ENCODE measurements at regions not wholly inside any gene's neighbourhood (a gene's known extent, or its start where the extent isn't known, plus 50 kb on each side); places are given as distances from the start of the nearest gene placed in this dataset.
"Not testable (repeated sequence)": the region's sequence is repeated elsewhere in the genome, so short reads cannot be mapped to it uniquely, and the experiment has no call there.

DNA sequence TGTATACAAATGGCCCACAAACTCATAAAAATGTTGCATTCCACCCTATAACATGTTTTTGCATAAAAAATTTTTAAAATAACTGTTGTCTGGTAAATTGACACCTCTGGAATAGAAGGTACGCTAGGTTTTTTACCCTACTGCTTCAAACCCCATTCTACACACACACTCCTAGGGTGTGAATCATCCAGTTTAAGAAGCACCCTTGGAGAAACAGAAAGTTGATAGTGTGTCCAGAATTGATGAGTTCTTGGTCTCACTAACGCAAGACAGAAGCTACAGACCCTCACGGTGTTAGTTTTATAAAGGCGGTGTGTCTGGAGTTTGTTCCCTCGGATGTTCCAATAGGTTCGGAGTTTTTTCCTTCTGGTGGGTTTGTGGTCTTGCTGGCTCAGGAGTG lies 158.5 kb downstream of the KLRB1 start:
- no peak for DNase-seq

DNA sequence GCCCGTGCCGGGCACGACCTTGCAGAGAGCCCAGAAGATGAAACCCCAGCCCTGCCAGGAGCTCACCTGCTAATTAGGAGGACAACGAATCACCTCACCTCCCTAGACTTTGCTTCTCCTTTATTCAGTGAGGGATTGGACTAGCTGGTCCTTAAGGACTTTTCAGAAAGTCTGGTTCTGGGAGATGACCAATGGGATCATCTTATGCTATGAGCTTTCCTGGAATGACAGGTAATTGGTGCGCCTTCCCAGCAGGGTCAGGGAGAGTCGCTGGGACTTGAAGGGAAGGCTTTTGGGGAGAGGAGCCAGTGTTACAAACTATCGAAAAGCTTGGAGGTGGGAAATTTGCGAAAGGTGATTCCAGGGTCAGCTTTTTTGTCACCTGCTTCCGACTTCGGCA lies 159.1 kb downstream of the KLRB1 start:
- DNase-seq = not testable (repeated sequence)

DNA sequence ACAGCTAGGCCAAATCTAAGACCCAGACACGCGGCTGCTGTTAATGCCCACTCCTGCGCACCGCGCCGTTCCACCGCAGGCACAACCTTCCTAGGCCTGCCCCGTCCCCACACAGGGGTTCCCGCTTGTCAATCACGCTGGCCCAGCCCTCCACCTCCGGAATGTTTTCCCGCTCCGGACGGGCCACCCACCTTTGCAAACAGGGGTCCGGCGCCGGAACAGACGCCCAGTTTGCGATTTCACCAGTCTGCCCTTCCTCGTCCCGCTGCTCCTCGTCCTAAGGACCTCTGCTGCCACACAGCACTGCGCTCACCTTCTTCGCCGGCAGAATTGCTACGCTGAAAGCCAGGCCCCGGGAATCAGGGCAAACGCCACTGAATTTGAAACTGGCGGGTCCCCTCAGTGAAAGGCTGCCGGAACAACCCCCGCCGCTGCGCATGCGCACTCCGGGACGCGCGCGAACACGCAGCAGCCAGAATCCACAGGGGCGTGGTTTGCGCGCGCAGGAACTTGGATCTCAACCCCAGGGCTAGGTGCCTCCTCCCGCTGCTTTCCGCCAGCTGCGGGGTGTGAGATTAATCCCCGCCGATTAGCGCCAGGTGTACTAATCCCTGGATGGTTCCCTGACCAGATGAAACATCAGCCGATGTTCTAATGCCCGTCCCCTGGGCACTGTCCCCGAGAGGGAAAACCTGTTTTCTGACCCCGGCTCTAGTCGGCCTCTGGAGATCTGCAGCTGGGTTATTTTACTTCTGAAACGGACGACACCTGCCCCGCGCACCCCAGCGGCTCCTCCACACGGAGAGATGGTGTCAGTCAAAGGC lies 159.7 kb downstream of the KLRB1 start:
- DNase-seq = peak; percentile 72

DNA sequence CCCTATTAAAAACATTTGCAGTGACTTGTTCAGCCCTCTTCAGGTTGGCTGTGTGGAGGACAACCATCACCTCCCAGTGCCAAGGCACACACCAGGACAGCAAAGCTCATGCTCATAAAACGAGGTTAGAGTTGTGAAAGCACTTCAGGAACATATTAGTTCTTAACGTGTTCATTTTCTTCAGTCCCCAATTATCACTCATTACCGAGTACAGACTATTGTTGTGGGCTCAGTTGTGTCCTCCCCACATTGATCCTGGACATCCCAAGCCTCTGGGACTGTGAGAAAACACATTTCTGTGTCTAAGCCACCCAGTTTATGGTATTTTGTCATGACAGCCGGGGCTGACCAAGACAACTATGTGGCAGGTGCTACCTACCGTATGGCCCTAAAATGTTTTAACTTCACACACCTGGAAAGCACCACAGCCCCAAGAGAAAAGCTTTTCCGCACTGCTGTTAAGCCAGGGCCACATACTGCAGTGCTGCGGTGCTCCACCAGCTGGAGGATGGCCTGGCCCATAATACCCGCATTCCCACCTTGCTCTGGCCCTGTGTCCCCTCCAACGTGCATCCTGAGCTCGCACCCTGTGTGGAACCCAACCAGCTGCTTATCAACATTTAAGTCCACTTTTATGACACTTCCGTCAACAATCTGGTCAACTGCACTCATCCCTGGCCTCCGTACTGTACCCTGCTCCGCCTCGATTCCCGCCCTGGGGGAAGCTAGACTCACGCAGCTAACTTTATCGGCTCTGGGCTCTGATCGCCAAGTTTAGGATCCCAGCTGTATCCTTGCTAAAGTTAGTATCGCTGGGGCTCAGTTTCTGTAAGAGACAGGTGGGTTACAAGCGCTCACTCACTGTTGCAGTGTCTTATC lies 160.6 kb downstream of the KLRB1 start:
- DNase-seq = not testable (repeated sequence)

DNA sequence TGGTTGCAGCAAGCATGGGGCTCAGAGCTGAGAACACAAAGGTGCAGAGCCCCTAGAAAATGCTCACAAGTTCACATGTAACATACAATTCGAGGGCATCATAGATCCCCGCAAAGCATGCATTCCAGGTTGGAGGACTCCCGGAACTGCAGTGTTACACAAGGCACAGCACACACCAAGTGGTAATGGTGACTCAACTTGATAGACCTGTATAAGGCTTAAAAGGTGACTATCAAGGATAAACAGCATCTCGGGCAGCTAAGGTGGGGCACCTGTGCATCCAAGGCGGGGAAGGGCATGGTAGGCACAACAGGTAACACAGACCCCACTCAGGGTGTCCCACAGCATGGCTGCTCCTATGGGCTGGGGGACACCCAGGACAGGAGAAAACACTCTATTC lies 167.3 kb downstream of the KLRB1 start:
- DNase-seq = not testable (repeated sequence)

DNA sequence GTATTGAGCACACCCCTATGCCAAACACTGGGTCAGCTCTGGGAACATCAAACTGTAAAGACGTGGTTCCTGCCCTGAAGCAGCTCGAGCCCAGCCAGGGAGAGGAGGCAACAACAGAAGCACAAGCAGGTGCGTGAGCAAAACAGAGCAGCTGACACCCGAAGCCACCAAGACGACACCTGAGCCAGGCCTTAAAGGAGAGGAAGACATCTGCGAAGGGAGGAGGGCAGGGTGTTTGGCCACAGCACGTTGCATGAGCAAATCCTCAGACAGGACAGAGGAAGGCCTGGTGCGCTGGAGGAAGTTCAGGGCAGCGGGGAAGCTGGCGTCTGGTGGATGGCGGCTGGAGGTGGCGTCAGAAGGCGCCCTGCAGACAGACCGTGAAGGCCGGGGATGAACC lies 172.0 kb downstream of the KLRB1 start:
- not testable (repeated sequence) for DNase-seq

DNA sequence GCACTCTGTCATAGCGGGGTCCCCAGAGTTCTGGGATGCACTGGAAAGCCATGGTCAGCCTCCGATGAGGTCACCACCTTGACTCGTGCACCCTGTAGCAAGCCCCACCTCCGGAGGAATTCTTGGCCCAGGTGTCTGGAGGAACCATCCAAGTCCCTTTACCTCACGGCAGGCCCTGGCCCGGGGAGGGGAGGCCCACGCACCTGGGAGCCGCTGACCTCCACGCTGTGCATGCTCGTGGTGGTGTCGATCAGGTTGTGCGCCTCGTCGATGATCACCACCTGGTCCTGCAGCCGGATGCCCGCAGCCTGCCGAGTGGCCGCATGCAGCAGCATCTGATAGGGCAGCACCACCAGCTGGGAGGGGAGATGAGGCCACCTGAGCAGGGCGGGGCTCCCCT lies 177.3 kb downstream of the KLRB1 start:
- not testable (repeated sequence) for DNase-seq

DNA sequence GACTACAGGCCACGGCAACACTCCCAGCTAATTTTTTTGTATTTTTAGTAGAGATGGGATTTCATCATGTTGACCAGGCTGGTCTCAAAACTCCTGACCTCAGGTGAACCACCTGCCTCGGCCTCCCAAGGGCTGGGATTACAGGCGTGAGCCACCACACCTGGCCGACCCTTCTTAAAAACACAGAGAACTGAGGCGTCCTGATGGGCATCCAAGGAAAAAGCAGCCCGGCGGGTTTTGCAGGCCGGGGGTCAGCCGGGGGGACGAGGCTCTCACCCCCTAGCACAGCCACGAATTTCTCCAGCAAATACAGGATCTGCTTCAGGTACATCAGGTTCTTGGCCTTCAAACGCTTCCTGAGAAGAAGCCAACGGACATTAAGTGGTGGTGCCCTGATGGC lies 178.9 kb downstream of the KLRB1 start:
- DNase-seq = not testable (repeated sequence)

DNA sequence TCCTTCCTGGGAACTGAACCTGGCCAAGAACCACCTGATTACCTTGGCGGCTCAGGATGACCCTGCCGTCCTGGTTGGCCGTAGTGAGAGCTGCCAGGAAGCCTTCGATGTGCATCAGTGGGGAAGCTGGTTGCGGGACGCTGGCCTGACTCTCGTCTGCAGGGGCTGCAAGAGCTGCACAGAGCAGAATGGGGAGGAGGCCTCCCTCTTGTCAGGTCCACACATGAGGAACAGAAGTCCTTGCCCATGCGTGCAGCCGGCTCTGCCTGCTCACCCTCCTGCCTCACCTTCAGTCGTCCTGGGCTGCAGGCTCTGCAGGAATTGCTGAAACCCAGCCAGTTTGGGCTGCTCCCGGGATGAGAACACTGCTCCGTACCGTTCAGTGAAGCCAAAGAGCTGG lies 182.3 kb downstream of the KLRB1 start:
- DNase-seq = not testable (repeated sequence)

DNA sequence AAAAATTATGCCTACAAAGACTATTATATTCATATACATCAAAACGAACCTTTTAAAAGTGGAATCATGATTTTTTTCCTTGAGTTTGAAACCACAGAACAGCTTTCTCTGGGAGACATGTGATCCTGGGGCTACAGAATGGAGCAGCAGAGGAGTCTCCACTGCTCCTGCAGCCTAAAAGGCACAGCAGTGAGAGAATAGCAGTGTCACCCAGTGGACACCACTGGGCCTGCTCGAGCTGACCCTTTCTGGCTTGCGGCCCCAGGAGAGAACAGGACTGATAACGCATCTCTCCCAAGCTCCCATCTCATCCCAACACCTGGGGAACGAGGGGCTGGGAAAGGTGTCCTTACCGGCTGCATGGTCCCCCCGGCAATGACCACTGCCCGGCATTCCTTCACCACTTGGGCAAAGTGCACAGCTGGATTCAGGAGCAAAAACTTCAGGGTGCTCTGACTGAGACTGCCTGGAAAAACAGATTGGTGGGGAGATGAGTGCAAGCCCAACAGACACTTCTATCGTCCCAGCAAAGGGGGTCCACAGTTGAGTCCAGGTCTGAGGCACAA lies 183.5 kb downstream of the KLRB1 start:
- not testable (repeated sequence) for DNase-seq

DNA sequence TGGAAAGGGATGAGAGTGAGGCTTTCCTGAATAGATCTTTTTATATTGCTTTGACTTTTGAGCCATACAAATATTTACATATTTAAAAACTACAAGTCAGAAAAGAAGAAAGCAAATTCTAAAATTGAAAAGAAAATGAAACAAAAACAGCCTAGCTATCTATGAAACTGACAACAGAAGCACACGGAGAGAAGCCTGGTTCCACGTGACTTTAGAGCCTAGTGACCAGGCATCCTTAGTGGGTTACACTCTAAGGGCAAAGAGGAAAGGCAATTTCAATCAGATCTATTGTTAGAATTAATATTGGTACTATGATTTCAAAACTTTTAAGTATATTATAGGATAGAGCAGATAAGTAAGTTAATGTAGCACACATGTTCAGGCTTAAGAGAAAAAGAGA lies 185.0 kb downstream of the KLRB1 start:
- DNase-seq = not testable (repeated sequence)

DNA sequence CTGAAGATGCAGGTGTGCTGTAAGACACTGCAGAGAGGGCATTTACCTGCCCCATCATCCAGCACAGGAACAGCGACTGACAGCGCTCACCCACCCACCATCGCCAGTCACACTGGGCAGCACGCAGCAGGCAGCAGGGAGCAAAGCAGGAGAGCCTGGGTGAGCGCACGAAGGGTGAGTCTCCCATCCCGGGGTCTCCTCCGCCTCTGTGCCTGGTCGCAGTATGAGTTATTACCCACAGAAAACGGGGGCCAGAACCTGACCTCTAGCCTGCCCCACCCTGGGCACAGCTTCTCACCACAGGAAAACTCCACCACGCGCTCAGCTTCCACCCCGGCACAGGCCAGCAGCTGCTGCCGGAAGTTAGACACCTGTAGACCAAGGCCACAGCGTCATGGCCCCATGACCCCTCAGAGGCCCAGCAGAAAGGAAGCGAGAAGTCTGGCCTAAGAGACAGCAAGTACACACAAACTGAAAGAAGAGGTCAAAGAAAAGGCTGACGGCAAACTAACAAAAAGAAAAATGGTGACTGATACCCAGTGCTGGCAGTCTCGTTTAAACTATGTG lies 186.1 kb downstream of the KLRB1 start:
- not testable (repeated sequence) for DNase-seq

DNA sequence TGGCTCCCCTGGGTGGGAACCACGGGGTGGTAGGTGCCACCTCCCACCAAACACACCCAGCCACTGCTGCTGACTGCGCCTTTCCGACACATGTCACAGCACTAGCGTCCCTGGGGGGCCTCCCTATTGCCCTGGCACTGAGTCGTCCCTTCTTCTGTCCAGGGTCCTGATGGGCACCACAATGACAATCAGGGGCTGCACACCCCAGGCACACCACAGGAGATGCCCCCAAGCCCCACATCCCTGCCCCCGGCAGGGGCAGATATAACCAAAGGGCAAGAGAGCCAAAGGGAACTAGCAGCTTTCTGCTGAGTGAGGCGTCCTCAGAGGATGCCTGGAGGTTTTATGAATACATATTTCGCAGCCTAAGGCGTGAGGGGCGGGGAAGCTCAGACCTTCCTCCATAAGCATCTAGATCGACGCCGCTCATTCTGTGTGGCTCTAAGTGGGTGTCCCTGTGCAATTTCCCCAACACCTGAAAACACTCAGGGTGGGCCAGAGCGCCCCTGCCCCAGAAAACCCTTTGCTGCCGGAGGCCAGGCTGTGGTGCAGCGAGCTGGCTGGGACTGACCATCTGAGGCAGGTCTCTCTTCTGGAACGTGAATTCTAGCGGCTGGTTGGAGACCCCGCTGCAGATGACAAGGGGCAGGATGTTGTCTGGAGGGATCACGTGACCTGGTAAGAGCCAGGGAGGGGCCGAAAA lies 186.7 kb downstream of the KLRB1 start:
- DNase-seq = not testable (repeated sequence)

DNA sequence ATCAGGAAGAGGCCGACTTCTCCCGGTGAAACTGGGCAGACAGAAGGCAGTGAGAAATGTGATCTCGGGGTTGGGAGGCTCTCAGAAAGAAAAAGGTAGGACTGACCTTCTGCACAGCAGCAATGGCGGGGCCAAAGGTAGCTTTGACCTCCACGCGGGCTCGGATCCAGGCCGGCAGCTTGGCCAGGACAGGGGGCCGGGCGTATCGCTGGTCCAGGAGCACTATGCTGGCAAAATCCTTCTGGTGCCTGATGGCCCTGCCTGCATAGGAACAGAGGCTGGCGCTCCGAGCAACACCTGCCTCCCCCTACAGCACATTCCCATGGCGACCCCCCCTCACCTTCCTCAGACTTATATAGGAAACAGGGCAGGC lies 189.1 kb downstream of the KLRB1 start:
- DNase-seq = not testable (repeated sequence)

DNA sequence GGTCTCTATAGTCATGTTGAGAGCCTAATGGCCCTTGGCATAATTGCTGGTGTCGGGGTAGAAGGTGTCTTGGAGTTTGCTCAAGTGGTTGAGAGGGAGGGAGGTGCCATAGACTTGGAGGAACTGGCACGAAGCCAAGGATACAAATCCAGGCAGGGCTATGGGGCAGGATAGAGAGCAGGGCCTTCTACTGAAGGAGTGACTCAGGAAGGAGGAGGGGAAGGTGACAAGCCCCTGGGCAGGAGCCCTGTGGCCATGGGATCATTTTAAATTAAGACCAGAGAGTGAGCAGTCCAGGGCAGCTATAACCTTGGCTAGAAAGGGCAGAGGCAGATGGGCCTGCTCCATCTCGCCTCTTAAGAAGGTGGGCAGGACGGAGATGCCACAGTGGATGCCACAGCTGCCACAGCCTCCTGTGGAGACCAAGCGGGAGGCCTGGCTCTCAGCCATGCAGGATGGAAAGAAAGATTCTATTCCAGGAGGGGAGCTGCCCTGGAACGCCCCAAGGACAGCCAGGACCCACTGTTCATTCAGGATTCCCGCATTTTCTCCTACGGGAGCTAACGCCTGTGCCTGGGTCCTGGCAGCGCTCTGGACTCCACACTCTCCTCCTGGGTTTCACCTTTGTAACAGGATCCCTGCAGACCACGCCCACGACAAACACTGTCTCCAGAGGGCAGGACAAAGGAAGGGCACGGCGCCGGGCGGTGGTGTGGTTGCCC lies 189.6 kb downstream of the KLRB1 start:
- DNase-seq = not testable (repeated sequence)

DNA sequence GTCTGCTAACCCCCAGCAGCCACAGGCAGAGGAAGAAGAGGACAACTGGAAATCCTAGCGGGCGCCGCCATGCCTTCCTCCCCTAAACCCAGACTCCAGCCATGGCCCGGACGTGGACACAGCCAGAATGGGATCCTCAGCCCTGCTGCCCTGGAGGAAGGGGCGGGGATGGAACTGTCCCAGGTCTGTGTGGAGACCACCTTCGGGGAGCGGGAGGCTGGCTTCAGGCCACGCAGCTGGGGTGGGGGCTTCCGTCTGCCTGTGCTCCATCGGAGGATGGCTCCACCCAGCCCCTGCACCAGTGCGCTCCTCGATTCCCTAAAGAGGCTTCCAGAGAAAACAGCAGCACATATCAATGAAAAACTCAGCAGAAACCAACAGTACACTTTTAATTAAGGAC lies 190.4 kb downstream of the KLRB1 start:
- not testable (repeated sequence) for DNase-seq

DNA sequence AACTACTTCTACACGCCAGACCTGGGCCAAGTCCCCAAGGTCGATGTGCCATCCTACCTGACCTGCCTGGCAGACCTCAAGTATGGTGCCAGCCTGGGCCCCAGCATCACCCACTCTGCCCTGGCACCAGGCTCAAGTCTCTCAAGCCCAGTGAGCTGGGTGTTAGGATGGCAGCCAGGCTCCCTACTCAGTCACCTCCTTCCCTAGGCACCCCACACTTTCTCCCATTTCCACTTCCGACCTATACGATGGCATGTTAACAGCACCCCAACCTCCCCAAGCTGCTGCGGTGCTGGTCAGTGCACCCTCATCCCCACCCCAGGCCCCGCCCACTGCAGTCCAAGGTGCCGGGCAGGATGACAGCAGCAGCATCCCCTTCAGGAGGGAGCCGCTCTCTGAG lies 191.4 kb downstream of the KLRB1 start:
- DNase-seq = not testable (repeated sequence)

DNA sequence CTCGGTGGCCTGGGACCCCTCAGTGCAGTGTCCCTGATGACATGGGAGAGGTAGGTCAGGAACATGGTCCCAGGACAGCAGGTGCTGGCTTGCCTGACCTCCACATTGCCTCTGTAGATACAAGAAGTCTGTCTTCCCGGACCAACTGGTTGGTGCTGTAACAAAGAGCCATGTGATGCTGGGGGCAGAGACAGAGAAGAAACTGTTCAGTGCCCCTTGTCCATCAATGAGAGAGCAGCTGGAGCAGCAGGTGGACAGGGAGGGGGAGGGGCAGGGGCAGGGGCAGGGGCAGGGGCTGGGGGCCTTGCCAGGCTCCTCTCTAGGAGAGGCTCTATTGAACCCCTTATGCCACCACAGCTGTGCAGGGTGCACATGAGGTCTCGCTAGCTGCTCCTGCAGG lies 191.8 kb downstream of the KLRB1 start:
- DNase-seq = not testable (repeated sequence)

DNA sequence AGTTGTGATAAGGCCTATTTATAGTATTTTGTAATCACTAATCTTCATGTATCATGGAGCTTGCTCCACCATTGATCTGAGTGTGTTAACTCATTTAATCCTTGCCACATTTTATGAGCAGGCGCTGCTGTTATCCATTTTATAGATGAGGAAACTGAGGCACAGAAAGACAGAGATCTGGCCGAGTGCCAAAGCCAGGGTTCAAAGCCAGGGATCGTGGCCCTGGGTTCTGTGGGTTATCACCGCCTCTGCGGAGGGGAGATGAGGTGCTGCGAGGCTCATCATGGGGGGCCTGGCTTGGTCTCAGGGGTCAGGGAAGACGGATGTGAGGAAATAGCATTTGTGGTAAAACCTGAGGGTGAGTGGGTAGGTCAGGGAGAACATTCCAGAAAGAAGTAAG lies 193.9 kb downstream of the KLRB1 start:
- not testable (repeated sequence) for DNase-seq

DNA sequence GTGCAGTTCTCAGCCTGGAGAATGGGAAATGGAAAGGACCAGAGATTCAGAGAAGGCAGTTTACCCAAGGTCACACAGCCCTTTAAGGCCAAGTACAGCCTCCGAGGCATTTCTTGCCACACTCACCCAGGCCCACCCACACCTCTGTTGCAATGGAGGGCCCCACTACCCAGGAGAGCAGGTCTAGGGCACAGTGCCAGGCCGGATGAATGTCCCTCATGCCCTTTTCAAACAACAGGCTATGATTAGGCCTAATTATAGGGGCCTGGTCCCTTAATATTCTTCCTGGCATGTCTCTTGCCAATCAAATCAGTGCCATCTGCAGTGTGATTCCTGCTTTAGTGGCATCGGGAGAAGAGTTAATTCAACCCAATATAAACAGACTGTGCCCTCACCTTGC lies 195.3 kb downstream of the KLRB1 start:
- DNase-seq = peak; percentile 24

DNA sequence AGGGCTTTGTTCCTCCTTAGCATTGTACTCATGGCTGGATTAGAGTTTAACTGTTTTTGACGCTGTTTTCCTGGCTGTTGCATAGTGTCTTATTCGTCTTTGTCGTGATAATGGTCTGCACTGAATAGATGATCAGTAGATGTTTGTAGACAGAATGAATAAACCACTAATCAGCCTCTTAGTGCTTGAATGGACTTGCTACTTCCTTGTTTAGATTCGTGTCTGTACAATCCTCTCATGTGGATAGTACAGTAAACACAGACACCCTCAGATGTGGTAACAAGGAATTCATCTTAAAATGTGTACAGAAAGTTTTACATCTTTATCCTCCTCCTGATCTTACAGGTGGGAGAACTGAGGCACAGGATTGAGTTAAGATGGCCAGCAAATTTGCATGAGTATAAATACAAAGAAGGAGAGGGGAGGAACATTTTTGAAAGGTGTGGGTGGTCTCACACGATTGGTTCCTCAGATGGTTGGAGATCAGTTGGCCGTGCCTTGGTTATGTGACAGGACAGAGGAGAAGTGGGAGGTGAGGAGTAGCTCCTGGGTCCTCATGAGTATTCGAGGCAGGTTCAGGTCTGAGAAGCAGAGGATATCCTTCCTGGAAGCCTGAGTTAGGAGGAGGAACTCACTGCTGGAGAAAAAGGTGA lies 196.0 kb downstream of the KLRB1 start:
- DNase-seq = not testable (repeated sequence)
